Skeletal muscle satellite cell (primary cell): ENCODE measurements at regions not wholly inside any gene's neighbourhood (a gene's known extent, or its start where the extent isn't known, plus 50 kb on each side); places are given as distances from the start of the nearest gene placed in this dataset.
A peak's percentile ranks its signal among the peaks of the same experiment; 100 is the strongest.

Source experiments
- H3K27me3 ChIP-seq: 2 replicates; pipeline ENCODE4 v1.7.0; 2013; ENCODE audit warnings: low read length; ENCODE audit not compliant: control insufficient read depth, insufficient read depth
- H3K36me3 ChIP-seq: 2 replicates; pipeline ENCODE4 v1.7.0; 2013; ENCODE audit warnings: mild to moderate bottlenecking, control low read depth, low read length; ENCODE audit not compliant: insufficient read depth
- H3K4me1 ChIP-seq: 2 replicates; pipeline ENCODE4 v1.7.0; 2013; ENCODE audit warnings: low read length; ENCODE audit not compliant: control insufficient read depth, insufficient read depth
- H3K4me2 ChIP-seq: 2 replicates; pipeline ENCODE4 v1.7.0; 2013; ENCODE audit warnings: mild to moderate bottlenecking, low read length
- H3K4me3 ChIP-seq: 2 replicates; pipeline ENCODE4 v1.7.0; 2013; ENCODE audit warnings: low read length
- H3K9ac ChIP-seq: 2 replicates; pipeline ENCODE4 v1.7.0; 2013; ENCODE audit warnings: mild to moderate bottlenecking, low read depth, low read length, moderate library complexity
- H3K9me3 ChIP-seq: replicated peaks from 2 replicates; pipeline ENCODE4 v1.7.0; 2013; ENCODE audit warnings: mild to moderate bottlenecking, control low read depth, low read length

DNA sequence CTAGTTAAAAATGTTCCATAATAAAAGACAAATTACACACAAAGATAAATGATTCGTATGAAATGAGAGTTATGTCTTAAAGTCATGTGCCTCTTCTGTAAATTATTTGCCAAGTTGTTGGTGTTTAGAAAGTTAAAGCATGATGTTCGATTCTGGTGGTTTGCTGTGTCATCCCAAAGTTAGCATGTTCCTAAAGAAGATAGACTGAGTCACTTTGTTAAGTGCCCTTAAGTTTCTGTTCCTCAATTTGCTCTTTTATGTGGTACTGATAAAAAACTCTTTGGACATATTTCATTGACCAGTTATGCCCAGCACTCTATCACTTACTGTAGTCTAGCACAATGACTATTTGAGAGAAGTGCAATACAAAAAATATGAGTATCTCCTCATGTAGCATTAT, 366.9 kb upstream of the ZNF608 start:
- H3K27me3 ChIP-seq: no peaks in the 10 kb centered on the region
- no peaks in the 10 kb centered on the region for H3K9me3 ChIP-seq
- peaks cover 16% of the 10 kb centered on the region for H3K4me1 ChIP-seq
- no peak overlapping the region for H3K4me2 ChIP-seq
- no peak overlapping the region for H3K4me3 ChIP-seq
- no peak overlapping the region for H3K9ac ChIP-seq
- no peaks in the 10 kb centered on the region for H3K36me3 ChIP-seq

DNA sequence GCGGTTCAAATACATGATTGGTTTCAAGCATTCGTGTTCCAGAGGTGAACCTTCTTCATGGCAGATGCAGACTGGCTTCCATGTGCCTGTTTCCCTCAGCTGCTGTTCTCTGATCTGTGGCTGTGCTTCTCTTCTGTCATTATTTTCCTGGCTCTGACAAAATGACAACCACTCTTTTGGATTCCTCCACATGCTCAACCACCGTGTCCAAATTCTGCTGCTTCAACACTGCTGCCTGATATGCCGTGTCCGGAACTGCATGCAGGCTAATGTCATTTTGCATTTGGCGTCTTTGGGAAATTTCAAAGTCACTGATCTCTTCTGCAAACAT, 368.7 kb upstream of the ZNF608 start:
- H3K4me2 ChIP-seq: no peak overlapping the region
- peaks cover 16% of the 10 kb centered on the region for H3K4me1 ChIP-seq
- no peak overlapping the region for H3K9ac ChIP-seq
- no peak overlapping the region for H3K4me3 ChIP-seq
- H3K27me3 ChIP-seq: no peaks in the 10 kb centered on the region
- no peaks in the 10 kb centered on the region for H3K9me3 ChIP-seq
- no peaks in the 10 kb centered on the region for H3K36me3 ChIP-seq

DNA sequence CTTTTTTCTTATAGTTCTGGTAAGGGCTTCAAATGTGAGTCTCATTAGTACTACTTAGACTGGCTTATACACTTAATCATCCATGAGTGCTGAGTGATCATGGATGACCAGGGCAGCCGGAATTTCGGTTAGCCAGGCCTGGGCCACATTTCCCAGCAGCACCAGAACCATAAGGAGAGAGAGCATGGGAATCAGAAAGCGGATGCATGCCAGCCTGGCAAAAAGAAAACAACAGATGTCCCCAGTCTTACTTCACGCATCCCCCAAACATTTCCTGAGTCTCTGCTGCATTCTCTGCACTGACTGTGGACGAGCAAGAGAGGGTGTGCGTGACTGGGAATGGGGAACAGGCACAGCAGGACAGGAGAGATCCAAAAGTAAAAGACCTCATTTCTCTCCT, 371.1 kb upstream of the ZNF608 start:
- Histone ChIP-seq H3K4me1 (peaks cover 16% of the 10 kb centered on the region), H3K9ac (peak overlapping the region; percentile 11), H3K4me2 (no peak overlapping the region), H3K27me3 (no peaks in the 10 kb centered on the region), H3K9me3 (no peaks in the 10 kb centered on the region), H3K4me3 (no peak overlapping the region), H3K36me3 (no peaks in the 10 kb centered on the region)

DNA sequence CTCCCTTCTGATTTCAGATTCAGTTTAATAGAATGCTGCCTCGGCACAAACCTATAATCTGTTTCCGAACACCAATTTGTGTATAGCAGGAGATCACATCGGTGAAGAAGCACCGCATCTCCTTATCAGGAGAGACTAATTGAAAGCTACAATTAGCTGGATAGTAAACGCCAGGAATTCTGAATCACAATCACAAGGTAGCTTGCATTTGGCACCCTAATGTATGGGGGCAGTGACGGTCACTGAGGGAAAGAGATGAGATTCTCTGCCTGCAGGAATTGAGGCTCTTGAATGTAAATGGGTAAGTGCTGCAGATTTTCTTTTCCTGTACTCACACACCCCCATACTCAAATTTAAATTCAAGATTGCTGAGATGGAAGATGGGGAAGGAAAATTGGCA, 373.6 kb upstream of the ZNF608 start:
- Histone ChIP-seq H3K36me3 (no peaks in the 10 kb centered on the region), H3K9ac (no peak overlapping the region), H3K4me1 (peaks cover 15% of the 10 kb centered on the region), H3K4me3 (no peak overlapping the region), H3K9me3 (no peaks in the 10 kb centered on the region), H3K27me3 (no peaks in the 10 kb centered on the region), H3K4me2 (no peak overlapping the region)

DNA sequence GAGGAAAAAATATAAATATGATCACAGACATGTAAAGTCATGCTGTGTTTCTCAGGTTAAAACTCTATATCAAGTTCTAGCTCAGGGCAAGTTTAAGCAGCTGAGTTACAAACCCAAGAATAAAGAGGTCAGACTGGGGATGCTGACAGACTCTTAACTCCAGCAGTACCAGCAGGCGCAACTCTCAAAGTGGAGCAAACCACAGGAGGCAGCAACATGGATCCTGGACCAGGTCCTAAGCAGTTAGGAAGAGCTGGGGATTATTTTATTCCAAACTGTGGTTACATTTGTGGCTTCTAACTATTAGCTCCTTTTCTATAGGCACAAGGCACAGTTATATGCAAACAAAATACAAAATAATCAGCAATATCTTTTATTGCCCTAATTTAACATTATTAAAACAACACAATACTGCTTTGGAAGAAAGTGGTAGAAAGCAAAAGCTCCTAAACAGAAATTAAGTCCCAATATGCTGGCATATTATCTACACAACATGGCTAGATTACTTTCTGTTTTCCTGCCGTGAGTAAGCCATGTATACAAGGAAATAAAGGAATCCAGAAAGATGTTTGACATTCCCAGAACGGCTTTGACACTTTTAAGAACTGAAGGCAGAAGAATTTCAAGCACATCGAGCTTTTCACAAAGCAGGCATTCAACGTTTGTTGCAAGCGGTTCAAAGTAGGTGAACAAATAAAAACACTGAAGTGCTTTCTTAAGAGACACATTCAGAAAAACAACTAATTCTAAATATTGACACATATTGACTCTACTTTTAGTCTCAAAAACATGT, 378.8 kb upstream of the ZNF608 start:
- no peaks in the 10 kb centered on the region for H3K27me3 ChIP-seq
- H3K9ac ChIP-seq: no peak overlapping the region
- no peaks in the 10 kb centered on the region for H3K9me3 ChIP-seq
- H3K36me3 ChIP-seq: no peaks in the 10 kb centered on the region
- no peak overlapping the region for H3K4me3 ChIP-seq
- no peak overlapping the region for H3K4me2 ChIP-seq
- H3K4me1 ChIP-seq: no peaks in the 10 kb centered on the region

DNA sequence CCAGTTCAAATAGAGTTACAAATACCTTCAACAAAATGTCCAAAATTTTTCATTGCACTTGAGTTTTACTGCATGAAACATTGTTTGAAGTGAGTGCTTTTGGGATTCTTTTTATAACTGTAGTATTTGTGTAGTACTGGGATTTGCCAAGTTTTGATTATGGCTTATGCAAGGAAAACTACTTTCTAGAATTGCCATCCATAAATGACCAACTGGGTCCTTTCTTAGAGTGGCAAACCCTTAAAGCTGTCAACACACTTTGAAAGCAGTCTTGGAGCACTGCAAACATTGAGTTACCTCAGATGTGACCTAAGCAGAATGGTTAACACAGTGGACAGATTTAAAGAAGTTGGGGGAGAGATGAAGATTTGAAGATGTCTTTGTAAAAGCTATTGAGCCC, 379.6 kb upstream of the ZNF608 start:
- Histone ChIP-seq H3K9me3 (no peaks in the 10 kb centered on the region), H3K4me1 (no peaks in the 10 kb centered on the region), H3K36me3 (no peaks in the 10 kb centered on the region), H3K4me2 (no peak overlapping the region), H3K4me3 (no peak overlapping the region), H3K27me3 (no peaks in the 10 kb centered on the region), H3K9ac (no peak overlapping the region)

DNA sequence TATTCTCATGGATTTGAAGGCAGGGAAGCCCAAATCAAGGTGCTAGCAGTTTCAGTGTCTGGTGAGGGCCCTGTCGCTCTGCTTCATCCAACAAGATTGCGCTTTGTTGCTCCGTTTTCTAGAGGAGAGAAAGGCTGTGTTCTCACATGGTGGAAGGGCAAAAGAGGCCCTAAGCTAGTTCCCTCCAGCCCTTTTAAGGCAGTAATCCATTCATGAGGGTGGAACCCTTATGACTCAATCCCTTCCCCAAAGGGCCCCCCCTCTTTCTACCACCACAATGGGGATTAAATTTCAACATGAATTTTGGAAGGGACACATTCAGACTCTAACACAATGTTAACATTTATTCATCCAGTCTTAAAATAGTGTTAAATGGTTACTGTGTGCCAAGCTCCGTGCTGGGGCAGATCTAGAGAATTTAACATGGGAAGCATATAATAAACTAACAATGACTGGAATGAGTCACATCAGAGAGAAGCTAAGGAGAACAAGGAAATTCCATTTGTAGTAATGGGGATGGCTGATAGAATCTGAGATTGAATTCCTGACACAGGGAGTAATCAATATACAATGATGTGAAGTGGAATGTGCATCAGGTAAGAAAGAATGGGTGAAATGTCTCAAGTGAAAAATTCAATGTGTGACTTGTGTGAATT, 382.8 kb upstream of the ZNF608 start:
- Histone ChIP-seq H3K27me3 (no peaks in the 10 kb centered on the region), H3K4me3 (no peak overlapping the region), H3K4me2 (no peak overlapping the region), H3K9ac (no peak overlapping the region), H3K9me3 (no peaks in the 10 kb centered on the region), H3K4me1 (peaks cover 5% of the 10 kb centered on the region), H3K36me3 (no peaks in the 10 kb centered on the region)

DNA sequence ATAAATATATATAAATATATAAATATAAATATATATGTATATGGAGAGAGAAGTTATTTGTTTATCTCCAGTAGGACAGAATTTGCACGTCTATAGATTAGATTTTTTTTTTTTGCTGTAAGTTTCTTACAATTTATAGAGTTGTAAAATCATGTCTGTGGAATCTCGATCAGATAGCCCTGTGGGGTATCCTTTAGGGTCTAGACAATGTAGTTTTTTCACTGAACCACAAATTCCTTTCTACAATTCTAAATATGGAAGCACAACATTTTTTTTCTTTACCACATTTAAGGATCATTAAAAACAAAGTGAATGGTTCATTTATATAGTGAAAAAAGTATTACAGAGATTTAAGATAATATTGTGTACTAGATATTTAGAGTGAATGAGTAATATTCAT, 384.2 kb upstream of the ZNF608 start:
- no peak overlapping the region for H3K9ac ChIP-seq
- H3K4me1 ChIP-seq: peaks cover 15% of the 10 kb centered on the region
- no peaks in the 10 kb centered on the region for H3K36me3 ChIP-seq
- H3K4me2 ChIP-seq: no peak overlapping the region
- no peak overlapping the region for H3K4me3 ChIP-seq
- no peaks in the 10 kb centered on the region for H3K9me3 ChIP-seq
- no peaks in the 10 kb centered on the region for H3K27me3 ChIP-seq

DNA sequence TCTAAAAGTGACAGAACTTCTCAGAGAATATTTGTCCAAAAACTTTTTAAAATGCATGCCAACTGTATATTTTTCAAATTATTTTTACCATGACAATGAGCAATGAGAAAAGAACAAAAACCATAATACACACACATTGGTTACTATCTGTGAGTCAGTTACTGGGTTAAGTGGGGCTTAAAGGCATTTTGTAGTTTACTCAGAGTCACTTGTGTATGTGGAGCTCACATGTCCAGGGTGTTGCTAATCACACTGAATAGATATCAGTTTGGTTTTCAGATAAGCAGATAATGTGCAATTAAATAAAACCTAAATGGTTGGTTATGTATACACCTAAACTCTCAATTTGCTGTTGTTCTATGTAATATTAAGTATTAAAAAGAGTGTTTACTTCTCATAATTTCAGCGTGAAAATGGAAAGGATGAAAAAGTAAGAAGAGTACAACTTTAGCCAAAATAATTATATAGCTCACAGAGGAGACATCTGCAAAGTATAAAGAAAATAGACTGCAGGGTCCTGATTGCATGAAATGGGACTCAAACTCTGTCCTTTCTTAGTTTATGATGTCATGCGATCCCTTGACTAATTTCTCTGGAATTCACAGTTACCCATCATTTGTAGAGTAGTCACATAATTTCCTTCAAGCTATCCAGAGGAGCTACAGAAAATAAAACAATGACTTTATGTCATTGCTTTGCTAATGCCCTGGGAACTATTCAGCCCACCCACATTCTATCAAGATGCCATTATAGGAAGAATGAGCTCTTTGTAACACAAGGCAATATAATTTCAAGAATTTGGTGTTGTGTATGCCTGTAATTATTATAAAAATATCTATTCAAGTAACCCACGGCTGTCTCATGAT, 388.0 kb upstream of the ZNF608 start:
- H3K27me3 ChIP-seq: no peaks in the 10 kb centered on the region
- H3K9ac ChIP-seq: peak overlapping the region; percentile 55
- no peaks in the 10 kb centered on the region for H3K9me3 ChIP-seq
- H3K4me1 ChIP-seq: peaks cover 15% of the 10 kb centered on the region
- peak overlapping the region; percentile 15 for H3K4me3 ChIP-seq
- H3K4me2 ChIP-seq: peak overlapping the region; percentile 41
- H3K36me3 ChIP-seq: no peaks in the 10 kb centered on the region

DNA sequence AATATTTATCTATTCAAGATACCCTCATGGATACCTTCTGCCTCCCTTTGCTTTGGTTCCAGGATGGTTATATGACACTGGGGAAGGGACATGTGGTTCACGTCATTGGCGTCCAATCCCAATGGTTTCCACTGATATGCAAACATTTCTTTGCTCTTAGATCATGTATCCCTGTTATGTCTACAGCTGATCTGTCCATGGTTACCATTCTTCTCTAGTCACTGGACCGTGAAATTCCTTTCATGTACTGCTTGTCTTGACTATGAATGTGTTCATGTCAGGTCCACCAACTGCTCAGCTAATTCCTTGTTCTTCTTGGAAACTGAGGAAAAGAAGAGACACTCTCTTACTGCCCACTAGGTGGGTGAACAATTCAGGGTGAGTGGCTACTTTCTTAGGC, 391.1 kb upstream of the ZNF608 start:
- Histone ChIP-seq H3K27me3 (no peaks in the 10 kb centered on the region), H3K4me3 (no peak overlapping the region), H3K36me3 (no peaks in the 10 kb centered on the region), H3K4me2 (no peak overlapping the region), H3K9me3 (no peaks in the 10 kb centered on the region), H3K4me1 (peaks cover 27% of the 10 kb centered on the region), H3K9ac (no peak overlapping the region)

DNA sequence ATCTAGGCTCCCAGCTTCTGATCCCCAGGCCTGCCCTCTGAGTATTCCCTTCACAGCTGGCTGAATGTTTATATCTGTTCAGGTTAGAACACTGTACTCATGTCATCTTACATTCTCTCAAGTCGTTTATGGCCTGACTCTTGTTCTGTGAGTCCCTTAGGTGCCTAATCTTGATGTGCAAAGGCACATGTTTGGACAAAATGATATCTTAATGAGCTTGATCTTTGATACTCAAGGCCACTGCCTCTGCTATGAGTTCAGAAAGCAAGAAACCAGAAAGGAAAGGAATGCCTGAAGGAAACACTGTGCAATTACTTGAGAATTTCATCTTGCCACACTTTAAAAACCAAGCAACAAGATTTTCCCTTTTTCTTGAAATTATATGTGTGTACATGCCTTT, 391.8 kb upstream of the ZNF608 start:
- H3K4me3 ChIP-seq: no peak overlapping the region
- no peaks in the 10 kb centered on the region for H3K36me3 ChIP-seq
- no peaks in the 10 kb centered on the region for H3K9me3 ChIP-seq
- H3K4me2 ChIP-seq: no peak overlapping the region
- no peaks in the 10 kb centered on the region for H3K27me3 ChIP-seq
- H3K9ac ChIP-seq: no peak overlapping the region
- peaks cover 27% of the 10 kb centered on the region for H3K4me1 ChIP-seq
